Mesenchymal stem cell (in vitro differentiated cells and primary cell): ENCODE measurements at regions not wholly inside any gene's neighbourhood (a gene's known extent, or its start where the extent isn't known, plus 50 kb on each side); places are given as distances from the start of the nearest gene placed in this dataset.

Experiments
- DNase-seq: peaks from one replicate; pipeline ENCODE4 v3.0.0-alpha.2; 2013
- H2AFZ ChIP-seq: one replicate; pipeline ENCODE4 v1.6.1; 2013; ENCODE audit warnings: low read depth, mild to moderate bottlenecking, control low read depth, inconsistent platforms, low read length, moderate library complexity
- H2AK5ac ChIP-seq: 2 replicates; pipeline ENCODE4 v1.6.1; 2013; ENCODE audit warnings: low read length, moderate library complexity, mild to moderate bottlenecking, inconsistent platforms; ENCODE audit not compliant: severe bottlenecking
- H2BK120ac ChIP-seq: one replicate; pipeline ENCODE4 v1.6.1; 2013; ENCODE audit warnings: low read depth, mild to moderate bottlenecking, inconsistent platforms, low read length, moderate library complexity
- H2BK12ac ChIP-seq, 2 experiments: one replicate each; pipeline ENCODE4 v1.6.1; 2013; ENCODE audit warnings: inconsistent platforms in 2 of 2, low read length in 2 of 2, mild to moderate bottlenecking in 2 of 2, moderate library complexity in 2 of 2, control low read depth in 1 of 2
- H2BK15ac ChIP-seq: one replicate; pipeline ENCODE4 v1.6.1; 2013; ENCODE audit warnings: mild to moderate bottlenecking, low read depth, inconsistent platforms; ENCODE audit not compliant: poor library complexity, severe bottlenecking
- H2BK5ac ChIP-seq: 2 replicates; pipeline ENCODE4 v1.6.1; 2013; ENCODE audit warnings: low read depth, mild to moderate bottlenecking, low read length, control low read depth, inconsistent platforms; ENCODE audit not compliant: poor library complexity, severe bottlenecking
- H3K14ac ChIP-seq, 2 experiments: one replicate each; pipeline ENCODE4 v1.6.1; 2013; ENCODE audit warnings: inconsistent platforms in 2 of 2, low read length in 2 of 2, control low read depth in 1 of 2, mild to moderate bottlenecking in 1 of 2, moderate library complexity in 1 of 2
- H3K18ac ChIP-seq, 2 experiments: one replicate each; pipeline ENCODE4 v1.6.1; 2013; ENCODE audit warnings: inconsistent platforms in 2 of 2, low read length in 2 of 2, control low read depth in 1 of 2, low read depth in 1 of 2, mild to moderate bottlenecking in 1 of 2
- H3K23ac ChIP-seq, 2 experiments: one replicate each; pipeline ENCODE4 v1.6.1; 2013; ENCODE audit warnings: inconsistent platforms in 2 of 2, low read length in 2 of 2, mild to moderate bottlenecking in 2 of 2, moderate library complexity in 2 of 2, control low read depth in 1 of 2
- H3K27ac ChIP-seq: 2 replicates; pipeline ENCODE4 v1.5.1; 2013; ENCODE audit warnings: mild to moderate bottlenecking, moderate library complexity, low read length, control low read depth, inconsistent platforms; ENCODE audit not compliant: poor library complexity, severe bottlenecking
- H3K27me3 ChIP-seq, 2 experiments: 2 replicates each; pipeline versions ENCODE4 v1.6.1 to v1.7.0; 2013; ENCODE audit warnings: low read length in 2 of 2, mild to moderate bottlenecking in 2 of 2, moderate library complexity in 2 of 2, control low read depth in 1 of 2, inconsistent platforms in 1 of 2; ENCODE audit not compliant: control insufficient read depth in 1 of 2, insufficient read depth in 1 of 2
- H3K36me3 ChIP-seq, 2 experiments: 2 replicates each; pipeline versions ENCODE4 v1.6.1 to v1.7.0; 2013; ENCODE audit warnings: low read length in 2 of 2, control low read depth in 1 of 2, inconsistent platforms in 1 of 2, low read depth in 1 of 2, mild to moderate bottlenecking in 1 of 2; ENCODE audit not compliant: insufficient read depth in 2 of 2, control insufficient read depth in 1 of 2
- H3K4ac ChIP-seq, 2 experiments: one replicate each; pipeline ENCODE4 v1.6.1; 2013; ENCODE audit warnings: inconsistent platforms in 2 of 2, low read length in 2 of 2, mild to moderate bottlenecking in 2 of 2, moderate library complexity in 2 of 2, control low read depth in 1 of 2, low read depth in 1 of 2
- H3K4me1 ChIP-seq: 2 replicates; pipeline ENCODE4 v1.6.1; 2013; ENCODE audit warnings: low read depth, low read length, control low read depth; ENCODE audit not compliant: control insufficient read depth, insufficient read depth
- H3K4me2 ChIP-seq: 2 replicates; pipeline ENCODE4 v1.6.1; 2013; ENCODE audit warnings: low read length, mild to moderate bottlenecking, inconsistent platforms; ENCODE audit not compliant: poor library complexity, severe bottlenecking
- H3K4me3 ChIP-seq, 2 experiments: 2 replicates each; pipeline versions ENCODE4 v1.5.1 to v1.7.0; 2013; ENCODE audit warnings: low read length in 2 of 2, mild to moderate bottlenecking in 2 of 2, control low read depth in 1 of 2, low read depth in 1 of 2; ENCODE audit not compliant: insufficient read depth in 1 of 2
- H3K79me1 ChIP-seq: replicated peaks from 2 replicates; pipeline ENCODE4 v1.6.1; 2013; ENCODE audit warnings: mild to moderate bottlenecking, control low read depth, low read length, inconsistent platforms; ENCODE audit not compliant: poor library complexity, severe bottlenecking
- H3K9ac ChIP-seq: 2 replicates; pipeline ENCODE4 v1.7.0; 2013; ENCODE audit warnings: mild to moderate bottlenecking, low read length, moderate library complexity
- H3K9me3 ChIP-seq: 2 replicates; pipeline ENCODE4 v1.7.0; 2013; ENCODE audit warnings: mild to moderate bottlenecking, low read length; ENCODE audit not compliant: control insufficient read depth
- H4K8ac ChIP-seq: one replicate; pipeline ENCODE4 v1.6.1; 2013; ENCODE audit warnings: inconsistent platforms, mild to moderate bottlenecking, low read length, moderate library complexity
- H4K91ac ChIP-seq: one replicate; pipeline ENCODE4 v1.6.1; 2013; ENCODE audit warnings: mild to moderate bottlenecking, low read length, inconsistent platforms
- WGBS: methylation state at CpG from one replicate; pipeline ENCODE4 v1.1.7; 2013; ENCODE audit warnings: mixed read lengths; 5-methylcytosine and 5-hydroxymethylcytosine counted together

GRCh38 chr19:30144802-30145201 is 202.8 kb downstream of the URI1 start:
- Histone ChIP-seq H2AK5ac (no peak overlapping the region), H3K36me3 (no peaks in the 10 kb centered on the region), H3K23ac (no peak overlapping the region), H3K14ac (no peak overlapping the region), H3K27ac (no peak overlapping the region), H3K4me2 (no peak overlapping the region), H3K18ac (no peak overlapping the region), H4K91ac (no peak overlapping the region), H3K4me3 (no peak overlapping the region), H2BK12ac (no peak overlapping the region), H2BK15ac (no peak overlapping the region), H3K4ac (no peak overlapping the region), H3K79me1 (no peaks in the 10 kb centered on the region), H2BK120ac (no peak overlapping the region), H2BK5ac (no peak overlapping the region), H3K9me3 (no peaks in the 10 kb centered on the region), H3K4me1 (no peaks in the 10 kb centered on the region), H3K9ac (no peak overlapping the region), H4K8ac (no peak overlapping the region), H3K27me3 (peaks cover 0 to 3% of the 10 kb centered on the region in 2 experiments), H2AFZ (no peak overlapping the region)
- WGBS = 86% methylated on average over 17 of the region's 19 CpGs
- no peak for DNase-seq

- no peak overlapping the region for H3K18ac ChIP-seq
- no peak overlapping the region for H3K23ac ChIP-seq
- H3K27ac ChIP-seq = no peak overlapping the region
- no peak overlapping the region for H2AK5ac ChIP-seq
- H2AFZ ChIP-seq = no peak overlapping the region
- H3K9me3 ChIP-seq = no peaks in the 10 kb centered on the region
- H2BK15ac ChIP-seq = no peak overlapping the region
- H3K4me3 ChIP-seq = no peak overlapping the region
- H4K91ac ChIP-seq = no peak overlapping the region
- H2BK5ac ChIP-seq = no peak overlapping the region
- no peak overlapping the region for H3K4ac ChIP-seq
- H2BK12ac ChIP-seq = no peak overlapping the region
- WGBS = 80% methylated on average over 8 of the region's 8 CpGs
- H3K27me3 ChIP-seq = peaks cover 0 to 3% of the 10 kb centered on the region in 2 experiments
- no peak overlapping the region for H4K8ac ChIP-seq
- no peak for DNase-seq
- H3K4me2 ChIP-seq = no peak overlapping the region
- no peaks in the 10 kb centered on the region for H3K79me1 ChIP-seq
- no peak overlapping the region for H2BK120ac ChIP-seq
- H3K9ac ChIP-seq = no peak overlapping the region
- no peak overlapping the region for H3K14ac ChIP-seq
- H3K36me3 ChIP-seq = no peaks in the 10 kb centered on the region
- H3K4me1 ChIP-seq = no peaks in the 10 kb centered on the region
These were observed 203.4 kb downstream of the URI1 start for GRCh38 chr19:30145467-30145866.

DNA sequence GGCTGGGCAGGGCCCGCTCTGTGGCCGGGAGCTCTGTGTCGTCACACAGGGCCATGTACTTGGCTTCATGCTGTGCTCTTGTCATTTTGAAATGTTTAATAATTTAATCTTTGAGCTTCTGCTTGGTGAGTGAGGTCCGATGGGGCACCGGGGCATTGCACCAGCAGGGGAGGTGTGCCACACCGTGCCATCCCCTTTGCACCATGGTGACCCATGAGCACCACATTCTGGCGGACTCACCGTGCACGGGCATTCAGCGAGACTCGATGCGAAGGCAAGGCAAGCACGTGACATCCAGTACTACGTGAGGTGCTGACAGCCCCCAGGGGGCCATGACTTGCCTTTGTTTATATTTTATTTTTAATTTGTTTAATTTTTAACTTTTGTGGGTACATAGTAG is 204.3 kb downstream of the URI1 start:
- Histone ChIP-seq H3K79me1 (no peaks in the 10 kb centered on the region), H3K14ac (no peak overlapping the region), H2BK15ac (no peak overlapping the region), H3K4me3 (no peak overlapping the region), H3K36me3 (no peaks in the 10 kb centered on the region), H3K23ac (no peak overlapping the region), H3K4ac (no peak overlapping the region), H3K9me3 (no peaks in the 10 kb centered on the region), H3K4me2 (no peak overlapping the region), H2BK5ac (no peak overlapping the region), H3K4me1 (no peaks in the 10 kb centered on the region), H4K8ac (no peak overlapping the region), H2AFZ (no peak overlapping the region), H4K91ac (no peak overlapping the region), H3K18ac (no peak overlapping the region), H3K27me3 (peaks cover 0 to 3% of the 10 kb centered on the region in 2 experiments), H3K27ac (no peak overlapping the region), H2BK120ac (no peak overlapping the region), H2AK5ac (no peak overlapping the region), H3K9ac (no peak overlapping the region), H2BK12ac (no peak overlapping the region)
- DNase-seq = no peak
- WGBS = 86% methylated on average over 13 of the region's 14 CpGs

GRCh38 chr19:30148039-30148790 is 206.2 kb downstream of the URI1 start:
- Histone ChIP-seq H3K4me2 (no peak overlapping the region), H3K14ac (no peak overlapping the region), H3K27ac (no peak overlapping the region), H2AK5ac (no peak overlapping the region), H3K4me3 (no peak overlapping the region), H3K36me3 (no peaks in the 10 kb centered on the region), H4K8ac (no peak overlapping the region), H2BK15ac (no peak overlapping the region), H4K91ac (no peak overlapping the region), H3K23ac (no peak overlapping the region), H3K27me3 (peaks cover 0 to 9% of the 10 kb centered on the region in 2 experiments), H3K9me3 (no peaks in the 10 kb centered on the region), H2BK5ac (no peak overlapping the region), H3K79me1 (no peaks in the 10 kb centered on the region), H3K18ac (no peak overlapping the region), H3K4ac (no peak overlapping the region), H3K4me1 (no peaks in the 10 kb centered on the region), H2BK120ac (no peak overlapping the region), H2AFZ (no peak overlapping the region), H3K9ac (no peak overlapping the region), H2BK12ac (no peak overlapping the region)
- 82% methylated on average over 11 of the region's 13 CpGs for WGBS
- DNase-seq = no peak
